GM19324 (cell line): ENCODE measurements at regions not wholly inside any gene's neighbourhood (a gene's known extent, or its start where the extent isn't known, plus 50 kb on each side); places are given as distances from the start of the nearest gene placed in this dataset.
"Not testable (repeated sequence)": the region's sequence is repeated elsewhere in the genome, so short reads cannot be mapped to it uniquely, and the experiment has no call there.

Experiments
- ATAC-seq: cut with Tn5 transposase; IDR thresholded peaks from one replicate; pipeline ENCODE4 v1.9.1; 2021; ENCODE audit warnings: mild to moderate bottlenecking, moderate library complexity; ENCODE audit not compliant: unreplicated experiment, low FRiP score

DNA sequence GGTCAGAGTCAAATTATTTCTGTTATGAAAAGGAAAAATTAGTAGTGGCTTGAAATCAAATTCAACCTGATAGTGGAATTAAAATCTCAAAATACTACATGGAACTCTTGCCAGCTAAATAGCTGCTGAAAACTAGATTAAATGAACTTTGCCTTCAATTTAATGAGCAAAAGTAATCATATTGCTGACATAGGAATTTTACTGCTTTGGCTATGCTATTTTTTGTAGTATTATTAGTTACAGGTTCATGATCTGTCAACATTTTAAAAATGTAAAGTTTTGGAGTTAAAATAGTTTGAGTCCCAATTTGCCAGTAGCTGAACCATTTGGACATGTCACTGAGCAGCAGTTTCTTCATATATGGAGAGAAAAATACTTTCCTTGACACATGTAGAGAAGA lies 81.4 kb downstream of the RERGL start:
- no peak for ATAC-seq

DNA sequence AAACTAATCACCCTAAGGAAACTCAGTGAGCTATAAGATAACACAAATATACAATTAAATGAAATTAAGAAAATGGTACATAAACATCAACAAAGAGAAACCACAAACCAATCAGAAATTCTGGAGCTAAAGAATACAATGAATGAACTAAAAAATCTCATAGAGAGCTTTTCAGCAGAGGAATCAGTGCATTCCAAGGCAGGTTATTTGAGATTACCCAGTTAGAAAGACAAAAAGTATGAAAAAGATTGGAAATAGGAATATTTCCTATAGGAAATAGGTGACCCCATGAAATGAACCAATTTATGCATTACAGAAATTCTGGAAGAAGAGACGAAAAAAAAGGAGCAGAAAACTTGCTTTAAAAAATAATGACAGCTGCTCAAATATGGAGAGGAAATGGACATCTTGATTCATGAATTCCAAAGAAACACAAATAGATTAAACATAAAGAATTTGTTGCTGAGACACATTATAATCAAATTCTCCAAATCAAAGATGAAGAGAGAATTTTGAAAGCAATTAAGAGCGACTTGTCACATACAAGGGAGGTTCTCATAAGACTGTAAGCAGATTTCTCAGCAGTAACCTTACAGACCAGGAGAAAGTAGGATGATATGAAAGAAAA lies 90.7 kb downstream of the RERGL start:
- ATAC-seq = no peak

DNA sequence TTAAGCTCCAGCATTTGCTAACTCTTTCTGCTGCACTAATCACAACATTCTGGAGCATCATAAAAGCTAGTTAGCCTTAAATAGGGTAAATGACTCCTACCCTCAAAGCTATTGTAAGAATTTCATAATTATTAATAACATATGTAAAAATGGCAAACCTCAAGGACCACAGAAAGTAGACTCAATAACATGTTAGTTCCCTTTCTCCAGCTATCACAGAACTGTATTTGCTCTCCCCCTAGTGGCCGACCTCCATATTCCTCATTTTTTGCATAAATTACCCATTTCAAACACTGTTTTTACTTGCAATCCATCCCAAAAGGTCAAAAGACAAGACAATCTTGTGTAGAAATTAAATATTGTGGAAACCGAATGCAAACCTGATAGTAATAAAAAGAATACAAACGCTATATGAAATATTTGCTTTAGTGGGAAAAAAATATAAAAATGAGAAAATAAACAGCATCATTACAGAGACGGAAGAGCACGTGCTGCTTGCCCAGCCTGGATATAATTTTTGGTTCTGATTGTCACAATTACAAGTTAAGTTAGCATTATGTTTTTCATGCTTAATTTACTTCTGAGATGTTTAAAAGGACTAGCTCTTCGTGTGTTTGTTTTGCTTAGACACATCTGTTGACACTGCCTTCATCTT lies 97.9 kb downstream of the RERGL start:
- ATAC-seq = peak; percentile 80

DNA sequence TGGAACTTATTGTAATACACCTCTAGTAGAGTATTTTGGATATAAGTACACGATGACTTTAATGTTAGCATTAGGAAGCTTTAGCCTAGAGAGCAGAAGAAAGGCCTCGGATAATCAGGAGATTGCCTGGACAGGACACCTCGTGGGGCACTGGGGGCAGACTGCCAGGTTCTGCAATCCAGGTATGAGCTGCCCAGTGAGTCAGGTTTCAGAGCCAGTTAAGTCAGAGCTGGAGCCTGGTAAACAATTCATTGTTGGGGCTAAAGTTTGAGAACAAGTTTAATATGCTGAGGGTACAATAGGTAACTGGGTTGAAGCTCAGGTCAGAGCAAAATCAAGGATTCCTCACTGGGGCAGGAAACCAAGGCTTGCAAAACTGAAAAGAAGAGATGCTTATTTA lies 107.4 kb downstream of the RERGL start:
- no peak for ATAC-seq

DNA sequence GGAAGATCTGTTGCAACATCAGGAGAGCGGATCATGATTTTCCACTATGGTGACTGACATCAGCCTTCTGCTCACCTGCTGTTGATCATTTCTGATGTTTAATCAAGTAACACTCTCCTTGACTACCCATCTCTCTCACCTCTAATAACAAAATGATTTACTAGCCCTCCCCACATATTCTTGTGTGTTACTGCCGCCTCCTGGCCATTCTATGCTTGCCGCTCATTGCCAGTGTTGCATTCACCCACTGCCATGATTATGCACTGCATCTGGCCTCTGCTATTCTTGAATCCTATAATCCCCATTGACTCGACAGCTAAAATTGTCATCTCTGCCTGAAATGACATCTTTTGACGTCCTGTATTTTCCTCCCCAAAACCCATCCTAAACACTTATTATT lies 113.8 kb downstream of the RERGL start:
- no peak for ATAC-seq

DNA sequence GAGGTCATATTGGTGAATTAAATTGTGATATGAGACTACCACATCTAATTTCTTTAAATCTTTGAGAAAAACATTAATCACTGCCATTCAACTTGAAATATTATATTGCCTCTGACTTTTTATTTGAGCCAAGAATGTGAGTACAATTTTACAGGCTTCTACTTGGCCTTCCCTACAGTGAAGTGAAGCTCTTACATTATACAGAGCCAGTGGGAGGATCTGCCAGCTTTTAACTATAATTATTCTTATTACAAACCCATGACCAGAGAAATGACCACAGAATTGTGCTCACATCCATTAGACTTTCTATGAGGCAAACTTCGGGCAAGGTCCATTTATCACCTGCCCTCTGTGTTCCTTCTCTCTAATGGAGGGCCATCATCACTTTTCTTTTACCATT lies 114.2 kb downstream of the RERGL start:
- no peak for ATAC-seq

DNA sequence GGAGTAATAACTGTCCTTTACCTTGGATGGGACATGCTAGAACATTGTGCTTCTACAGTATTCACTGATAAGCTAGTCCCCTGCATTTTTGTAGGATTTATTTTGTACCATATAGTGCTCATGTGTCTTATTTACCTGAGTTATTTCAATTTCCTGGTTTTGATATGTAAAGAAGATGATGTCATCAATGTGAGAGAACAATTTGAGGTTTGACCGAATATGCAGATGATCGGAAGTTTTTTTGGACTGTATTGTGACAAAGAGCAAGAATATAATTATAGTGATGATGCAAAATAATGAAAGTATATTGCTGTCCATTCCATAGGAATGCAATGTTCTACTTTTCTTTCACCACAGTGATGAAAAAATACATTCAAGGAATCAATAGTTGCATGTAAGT lies 114.8 kb downstream of the RERGL start:
- ATAC-seq = no peak

DNA sequence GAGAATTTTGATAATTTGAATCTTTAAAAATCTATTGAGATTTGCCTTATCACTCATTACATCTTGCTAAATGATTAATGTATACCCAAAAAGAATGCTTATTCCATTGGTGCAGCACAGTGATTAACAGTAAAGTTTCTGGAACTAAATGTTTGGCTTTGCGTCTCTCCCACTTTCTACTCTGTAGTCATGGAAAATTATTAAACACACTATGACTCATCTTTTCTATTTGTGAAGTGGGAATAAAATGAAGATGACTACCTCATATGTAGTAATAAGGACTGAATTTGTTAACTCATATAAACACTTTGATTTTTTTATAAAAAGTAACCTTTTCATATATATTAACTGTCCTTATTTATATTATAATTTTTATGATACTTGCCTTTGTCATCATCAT lies 118.1 kb downstream of the RERGL start:
- ATAC-seq = no peak

DNA sequence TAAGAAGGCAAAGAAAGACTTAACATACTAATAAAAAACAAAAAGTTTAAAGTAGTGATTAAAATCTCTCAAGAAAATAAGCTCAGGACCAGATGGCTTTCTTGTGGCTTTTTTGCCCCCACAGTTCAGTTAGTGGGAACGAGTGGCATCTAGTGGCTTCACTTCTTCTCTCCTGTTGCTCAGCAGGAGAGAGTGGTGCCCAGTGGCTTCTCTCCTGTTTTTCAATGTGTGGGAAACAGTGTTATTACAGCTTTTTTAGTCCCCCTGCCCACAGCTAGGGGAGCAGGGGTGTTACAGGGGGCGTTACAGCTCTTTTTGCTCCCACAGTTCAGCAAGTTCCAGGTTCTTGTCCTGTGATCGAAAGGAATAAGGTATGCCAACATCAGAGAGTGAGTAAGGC lies 135.2 kb downstream of the RERGL start:
- no peak for ATAC-seq

DNA sequence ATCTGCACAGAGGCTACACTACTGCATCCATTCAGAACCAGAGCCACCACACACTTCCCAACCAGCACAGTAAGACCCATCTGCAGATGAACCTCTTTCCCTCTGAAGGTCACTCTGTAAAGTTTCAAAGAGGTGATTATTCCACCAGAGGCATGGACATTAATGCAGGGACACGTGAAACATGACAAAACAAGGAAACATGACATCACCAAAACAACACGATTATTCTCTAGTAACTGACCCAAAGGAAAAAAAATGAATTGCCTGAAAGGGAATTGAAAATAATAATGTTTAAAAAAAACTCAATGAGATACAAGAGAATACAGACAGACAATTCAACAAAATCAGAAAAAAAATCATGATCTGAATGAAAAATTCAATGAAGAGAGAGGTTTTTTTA lies 139.1 kb downstream of the RERGL start:
- ATAC-seq = no peak

DNA sequence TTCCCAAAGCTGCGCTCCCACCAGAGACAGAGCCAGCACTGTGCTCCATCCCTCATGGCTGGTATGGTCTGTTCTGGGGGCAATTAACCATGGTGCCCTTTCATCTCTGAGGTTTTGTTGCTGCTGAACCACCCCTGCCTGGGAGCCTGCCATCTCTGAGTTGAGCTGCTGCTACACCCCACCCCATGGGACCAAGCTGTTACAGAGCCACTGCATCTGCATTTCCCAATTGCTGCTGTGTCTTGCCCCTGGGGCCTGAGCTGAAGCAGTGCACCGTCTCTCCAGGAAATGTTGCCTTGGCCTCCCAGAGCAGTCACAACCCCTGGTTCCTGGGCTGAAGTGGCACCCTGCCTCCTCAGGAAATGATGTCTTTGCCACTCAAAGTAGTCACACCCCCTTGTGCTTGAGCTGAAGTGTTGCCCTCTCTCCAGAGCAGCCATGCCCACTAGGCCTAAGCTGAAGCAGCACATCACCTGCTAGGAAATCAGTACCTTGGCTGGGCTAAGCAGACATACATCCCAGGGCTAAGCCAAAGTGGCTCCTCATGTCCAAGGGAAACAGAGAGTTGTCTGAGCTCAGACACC lies 140.3 kb downstream of the RERGL start:
- no peak for ATAC-seq

DNA sequence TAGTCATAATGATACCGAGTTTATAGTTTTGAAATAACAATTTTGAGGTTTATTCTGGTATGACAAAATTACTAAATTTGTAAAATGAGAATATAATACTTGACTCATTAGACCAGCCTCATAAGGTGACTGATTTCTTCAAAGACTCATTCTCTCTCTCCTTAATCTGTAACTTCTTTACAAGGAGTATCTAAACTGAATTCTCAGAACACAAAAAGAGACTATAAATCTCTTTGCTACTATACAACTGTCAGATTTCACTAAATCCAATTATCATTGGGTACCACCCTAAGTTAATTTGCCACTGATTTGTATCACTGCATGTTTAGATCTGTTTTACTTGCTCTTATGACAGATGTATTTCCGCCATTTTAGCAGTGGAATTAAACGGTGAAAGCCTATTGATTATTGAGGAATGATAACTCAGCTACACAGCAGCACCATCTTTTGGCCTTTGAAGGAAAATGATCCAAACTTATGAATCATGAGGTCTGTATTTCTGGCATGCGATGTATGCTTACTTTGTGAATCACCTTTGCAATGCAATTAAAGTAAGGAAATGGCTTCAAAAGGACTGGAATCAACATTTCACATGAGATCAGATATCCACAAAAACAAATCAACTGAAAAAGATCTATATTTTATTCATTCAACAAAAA lies 161.2 kb downstream of the RERGL start:
- no peak for ATAC-seq

DNA sequence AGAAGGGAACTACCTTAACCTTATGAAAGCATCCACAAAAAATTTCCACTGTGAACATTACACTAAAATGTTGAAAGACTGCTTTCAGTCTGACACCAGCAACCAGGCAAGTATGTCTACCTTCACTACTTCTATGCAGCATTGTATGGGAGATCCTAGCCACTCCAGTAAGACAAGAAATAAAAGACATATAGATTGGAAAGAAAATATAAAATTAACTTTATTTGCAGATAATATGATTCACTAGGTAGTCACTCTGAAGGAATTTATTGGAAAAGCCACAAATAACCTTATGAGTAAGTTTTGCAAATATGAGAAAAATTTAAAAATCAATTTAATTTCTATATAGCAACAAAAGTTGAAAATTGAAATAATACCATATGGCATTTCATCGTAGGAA lies 172.0 kb downstream of the RERGL start:
- no peak for ATAC-seq

DNA sequence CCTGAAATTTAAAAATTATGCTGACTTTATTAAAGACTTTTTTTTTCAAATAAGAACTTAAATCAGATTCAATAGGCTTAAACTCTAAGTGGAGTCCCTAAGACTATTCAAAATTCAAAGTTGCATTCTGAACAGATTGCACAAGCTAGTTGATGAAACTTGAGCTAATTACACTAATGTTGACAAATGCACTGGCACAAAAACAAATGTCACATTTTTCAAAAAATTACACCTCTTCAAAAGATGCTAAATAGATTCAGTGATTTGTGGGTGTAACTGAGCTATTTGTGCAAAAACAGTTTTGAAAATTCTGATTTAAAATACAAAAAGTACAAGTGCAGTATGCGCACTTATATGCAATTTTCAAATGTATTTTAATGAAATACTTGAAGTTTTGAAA lies 205.4 kb downstream of the RERGL start:
- no peak for ATAC-seq

DNA sequence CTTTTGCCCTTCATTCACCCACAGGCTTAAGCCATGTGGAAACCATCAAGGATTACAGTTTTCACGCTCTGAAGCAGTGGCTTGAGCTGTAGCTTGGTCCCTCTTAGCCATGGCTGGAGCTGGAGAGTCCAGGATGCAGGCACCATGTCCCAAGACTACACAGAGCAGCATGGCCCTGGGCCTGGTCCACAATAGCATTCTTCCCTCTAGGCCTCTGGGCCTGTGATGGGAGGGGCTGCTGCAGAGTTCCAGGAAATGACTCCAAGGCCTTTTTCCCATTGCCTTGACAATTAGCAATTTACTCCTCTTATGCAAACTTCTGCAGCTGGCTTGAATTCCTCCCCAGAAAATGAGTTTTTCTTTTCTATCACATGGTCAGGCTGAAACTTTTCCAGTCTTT lies 211.3 kb downstream of the RERGL start:
- no peak for ATAC-seq

DNA sequence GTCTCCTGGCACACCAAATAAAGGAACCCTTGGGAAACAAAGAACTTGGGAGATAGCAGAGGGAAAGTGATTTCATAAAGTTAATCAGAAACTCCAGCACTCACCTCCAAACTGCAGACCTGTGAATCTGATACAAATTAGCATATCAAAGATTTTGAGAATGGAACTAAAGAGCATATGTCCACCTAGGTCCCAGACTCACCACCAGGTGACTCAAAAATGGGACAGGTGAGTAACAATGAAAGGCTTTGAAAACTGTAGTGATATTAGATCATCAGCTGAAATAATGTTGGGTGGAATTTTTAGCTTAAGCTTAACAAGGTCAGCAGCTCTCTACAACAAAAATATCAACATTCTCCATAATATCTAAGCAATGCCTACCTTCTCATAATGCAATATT lies 214.8 kb downstream of the RERGL start:
- ATAC-seq = no peak

DNA sequence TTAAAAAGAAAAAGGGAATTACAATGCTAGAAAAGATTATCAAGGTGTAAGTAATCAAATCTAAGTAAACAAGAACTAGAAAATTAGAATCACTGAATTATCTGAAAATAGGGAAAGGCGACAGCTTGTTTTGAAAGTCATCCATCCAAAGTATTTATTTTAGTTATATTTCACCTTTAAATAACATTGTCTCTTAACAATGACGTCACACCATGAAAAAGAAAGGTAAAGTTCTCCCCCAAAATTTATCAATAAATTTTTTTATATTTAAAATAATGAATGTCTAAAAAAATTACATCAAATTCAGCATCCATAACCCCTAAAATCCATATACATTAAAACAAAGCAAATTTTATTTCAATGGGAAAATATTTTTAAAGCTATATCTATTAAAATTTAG lies 223.2 kb downstream of the RERGL start:
- ATAC-seq = no peak

DNA sequence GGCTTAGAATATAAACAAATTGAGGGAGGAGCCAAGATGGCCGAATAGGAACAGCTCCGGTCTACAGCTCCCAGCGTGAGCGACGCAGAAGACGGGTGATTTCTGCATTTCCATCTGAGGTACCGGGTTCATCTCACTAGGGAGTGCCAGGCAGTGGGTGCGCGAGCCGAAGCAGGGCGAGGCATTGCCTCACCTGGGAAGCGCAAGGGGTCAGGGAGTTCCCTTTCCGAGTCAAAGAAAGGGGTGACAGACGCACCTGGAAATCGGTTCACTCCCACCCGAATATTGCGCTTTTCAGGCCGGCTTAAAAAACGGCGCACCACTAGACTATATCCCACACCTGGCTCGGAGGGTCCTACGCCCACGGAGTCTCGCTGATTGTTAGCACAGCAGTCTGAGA lies 234.4 kb downstream of the RERGL start:
- not testable (repeated sequence) for ATAC-seq

DNA sequence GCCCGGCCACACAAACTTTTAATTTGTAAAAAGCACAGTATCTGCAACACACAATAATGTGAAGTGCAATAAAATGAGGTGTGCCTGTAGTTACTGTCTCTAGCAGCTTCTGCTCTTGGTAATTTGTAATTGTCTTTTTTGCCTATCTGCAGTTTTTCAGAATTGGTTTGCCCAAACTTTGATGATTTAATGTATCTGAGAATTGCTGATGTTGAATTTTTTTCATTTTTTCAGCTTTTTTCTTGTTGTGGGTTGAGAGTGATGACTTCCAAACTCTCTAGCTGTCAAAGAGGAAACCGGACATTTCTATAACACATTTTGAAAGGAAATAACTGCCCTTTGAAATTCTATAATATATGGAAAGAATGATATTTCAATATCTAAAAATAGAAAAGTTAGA lies 236.9 kb downstream of the RERGL start:
- ATAC-seq = no peak

DNA sequence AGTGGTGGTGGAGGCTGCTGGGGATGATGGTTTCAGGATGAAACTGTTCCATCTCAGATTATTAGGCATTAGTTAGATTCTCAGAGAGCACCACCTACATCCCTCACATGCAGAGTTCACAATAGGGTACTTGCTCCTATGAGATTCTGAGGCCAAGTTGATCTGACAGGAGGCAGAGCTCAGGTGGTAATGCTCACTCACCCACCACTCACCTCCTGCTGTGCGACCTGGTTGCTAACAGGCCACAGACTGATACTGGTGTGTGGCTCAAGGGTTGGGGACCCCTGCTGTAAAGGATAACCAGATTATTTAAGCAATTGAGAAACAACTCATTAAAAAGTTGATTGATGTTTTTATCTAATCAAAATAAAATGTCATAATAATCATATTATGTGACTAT lies 248.5 kb downstream of the RERGL start:
- ATAC-seq = no peak

DNA sequence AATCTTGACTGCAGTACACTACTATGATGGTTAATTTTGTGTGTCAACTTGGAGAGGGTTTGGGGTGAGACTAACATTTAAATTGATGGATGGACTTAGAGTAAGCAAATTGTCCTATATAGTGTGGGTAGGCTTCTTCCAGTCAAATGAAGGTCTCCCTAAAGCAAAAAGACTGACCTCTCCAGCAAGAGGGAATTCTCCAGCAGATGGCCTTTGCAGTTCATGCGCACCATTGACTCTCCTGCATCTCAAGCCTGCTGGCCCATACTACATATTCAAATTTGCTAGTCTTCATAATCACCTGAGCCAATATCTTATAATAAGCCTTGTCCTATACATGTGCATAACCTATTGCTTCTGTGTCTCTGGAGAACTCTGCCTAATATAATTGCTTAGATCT lies 260.2 kb downstream of the RERGL start:
- no peak for ATAC-seq

DNA sequence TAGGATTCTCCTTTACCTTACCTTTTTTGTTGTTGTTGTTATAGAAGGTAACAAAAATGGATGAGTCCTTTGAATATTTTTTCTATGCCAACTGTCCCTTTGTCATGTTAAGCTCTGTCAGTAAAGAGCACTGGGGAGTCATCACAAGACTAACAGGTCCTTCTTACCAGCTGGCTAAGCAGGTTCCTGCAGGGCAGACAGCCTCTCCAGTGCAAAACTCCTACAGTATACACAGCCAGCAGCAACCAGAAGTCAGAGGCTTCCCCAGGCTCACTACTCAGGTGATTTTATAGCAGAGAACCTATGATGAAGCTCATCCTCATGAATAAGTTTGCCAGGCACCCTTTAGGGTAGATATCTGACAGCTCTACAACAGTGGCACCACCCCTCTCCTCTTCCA lies 271.1 kb downstream of the RERGL start:
- no peak for ATAC-seq
